Smooth muscle cell (in vitro differentiated cells): ENCODE measurements at regions not wholly inside any gene's neighbourhood (a gene's known extent, or its start where the extent isn't known, plus 50 kb on each side); places are given as distances from the start of the nearest gene placed in this dataset.

ENCODE experiments used
- DNase-seq: peaks from one replicate; lab custom pipeline; 2025; ENCODE audit not compliant: unreplicated experiment; lab: John Stamatoyannopoulos, UW
- H2AFZ ChIP-seq: fragments of 200-600 bp; sonication (generic); 2 replicates; pipeline ENCODE4 v1.6.0; 2016; ENCODE audit warnings: antibody characterized with exemption, low read depth, mild to moderate bottlenecking
- H3F3A ChIP-seq: fragments of 200-600 bp; sonication (generic); 2 replicates; pipeline ENCODE4 v1.6.0; 2017; ENCODE audit warnings: antibody characterized with exemption, low read depth
- H3K27ac ChIP-seq: fragments of 200-600 bp; sonication (generic); 2 replicates; pipeline ENCODE4 v1.5.1; 2016; ENCODE audit warnings: low read depth, mild to moderate bottlenecking
- H3K27me3 ChIP-seq: fragments of 200-600 bp; sonication (generic); 2 replicates; pipeline ENCODE4 v1.6.1; 2016; ENCODE audit warnings: low read depth, mild to moderate bottlenecking
- H3K36me3 ChIP-seq: fragments of 200-600 bp; sonication (generic); 2 replicates; pipeline ENCODE4 v1.5.1; 2016; ENCODE audit warnings: low read depth
- H3K4me1 ChIP-seq: fragments of 200-600 bp; sonication (generic); 2 replicates; pipeline ENCODE4 v1.5.1; 2016; ENCODE audit warnings: low read depth
- H3K4me2 ChIP-seq: fragments of 200-600 bp; sonication (generic); 2 replicates; pipeline ENCODE4 v1.6.0; 2016; ENCODE audit warnings: mild to moderate bottlenecking
- H3K4me3 ChIP-seq: fragments of 200-600 bp; sonication (generic); 2 replicates; pipeline ENCODE4 v1.5.1; 2016; ENCODE audit warnings: mild to moderate bottlenecking
- H3K79me2 ChIP-seq: fragments of 200-600 bp; sonication (generic); 2 replicates; pipeline ENCODE4 v1.6.0; 2016; ENCODE audit warnings: low read depth, mild to moderate bottlenecking
- H3K9ac ChIP-seq: fragments of 200-600 bp; sonication (generic); 2 replicates; pipeline ENCODE4 v1.6.0; 2016; ENCODE audit warnings: low read depth
- H3K9me3 ChIP-seq: fragments of 200-600 bp; sonication (generic); replicated peaks from 2 replicates; pipeline ENCODE4 v1.5.1; 2016; ENCODE audit warnings: low read depth
- H4K20me1 ChIP-seq: fragments of 200-600 bp; sonication (generic); 2 replicates; pipeline ENCODE4 v1.6.0; 2016; ENCODE audit warnings: low read depth
- CTCF ChIP-seq: fragments of 200-600 bp; sonication (generic); IDR thresholded peaks from 2 replicates; pipeline ENCODE4 v1.5.1; 2017; ENCODE audit warnings: borderline replicate concordance, mild to moderate bottlenecking, antibody characterized with exemption; ENCODE audit not compliant: insufficient read depth, poor library complexity, severe bottlenecking
- WGBS: methylation state at CpG from one replicate; pipeline ENCODE4 v1.1.7; 2016; ENCODE audit warnings: low lambda C conversion rate; 5-methylcytosine and 5-hydroxymethylcytosine counted together

GRCh38 chr20:7754102-7754501 is 186.2 kb downstream of the HAO1 start:
- Histone ChIP-seq H3K79me2 (no peaks in the 10 kb centered on the region), H3K27ac (no peak overlapping the region), H3K27me3 (no peaks in the 10 kb centered on the region), H2AFZ (no peak overlapping the region), H3K4me3 (no peak overlapping the region), H3K36me3 (no peaks in the 10 kb centered on the region), H3K4me2 (no peak overlapping the region), H3K9me3 (no peaks in the 10 kb centered on the region), H3K9ac (no peak overlapping the region), H4K20me1 (no peaks in the 10 kb centered on the region), H3F3A (no peaks in the 10 kb centered on the region), H3K4me1 (no peaks in the 10 kb centered on the region)
- 88% methylated on average over 1 of the region's 1 CpG for WGBS
- no peak for TF ChIP-seq CTCF
- DNase-seq = no peak

DNA sequence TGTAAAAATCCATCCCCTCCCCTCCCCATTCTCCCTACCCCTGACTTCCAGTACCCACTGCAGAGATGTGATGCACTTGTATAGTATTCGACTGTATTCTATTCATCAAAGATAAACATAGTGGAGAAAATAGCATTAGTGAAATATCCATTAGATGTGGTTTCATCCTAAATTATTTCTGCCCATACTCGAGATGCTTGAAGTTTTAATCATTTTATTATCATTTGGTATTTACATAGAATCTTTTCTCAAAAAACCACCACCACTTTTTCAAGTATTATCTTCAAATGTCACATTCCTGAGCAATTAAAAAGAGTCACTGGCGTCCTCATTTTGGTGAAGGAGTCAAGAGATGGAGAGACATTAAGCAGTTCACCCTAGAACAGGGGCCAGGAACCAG is 181.9 kb downstream of the HAO1 start:
- no peaks in the 10 kb centered on the region for H3F3A ChIP-seq
- no peak overlapping the region for H3K9ac ChIP-seq
- no peak overlapping the region for H2AFZ ChIP-seq
- no peak overlapping the region for H3K4me3 ChIP-seq
- no peaks in the 10 kb centered on the region for H3K9me3 ChIP-seq
- 34% methylated on average over 3 of the region's 3 CpGs for WGBS
- H3K4me1 ChIP-seq = no peaks in the 10 kb centered on the region
- H3K4me2 ChIP-seq = no peak overlapping the region
- no peaks in the 10 kb centered on the region for H3K27me3 ChIP-seq
- H3K36me3 ChIP-seq = no peaks in the 10 kb centered on the region
- no peak overlapping the region for H3K27ac ChIP-seq
- no peaks in the 10 kb centered on the region for H3K79me2 ChIP-seq
- no peak for TF ChIP-seq CTCF
- no peak for DNase-seq
- no peaks in the 10 kb centered on the region for H4K20me1 ChIP-seq

DNA sequence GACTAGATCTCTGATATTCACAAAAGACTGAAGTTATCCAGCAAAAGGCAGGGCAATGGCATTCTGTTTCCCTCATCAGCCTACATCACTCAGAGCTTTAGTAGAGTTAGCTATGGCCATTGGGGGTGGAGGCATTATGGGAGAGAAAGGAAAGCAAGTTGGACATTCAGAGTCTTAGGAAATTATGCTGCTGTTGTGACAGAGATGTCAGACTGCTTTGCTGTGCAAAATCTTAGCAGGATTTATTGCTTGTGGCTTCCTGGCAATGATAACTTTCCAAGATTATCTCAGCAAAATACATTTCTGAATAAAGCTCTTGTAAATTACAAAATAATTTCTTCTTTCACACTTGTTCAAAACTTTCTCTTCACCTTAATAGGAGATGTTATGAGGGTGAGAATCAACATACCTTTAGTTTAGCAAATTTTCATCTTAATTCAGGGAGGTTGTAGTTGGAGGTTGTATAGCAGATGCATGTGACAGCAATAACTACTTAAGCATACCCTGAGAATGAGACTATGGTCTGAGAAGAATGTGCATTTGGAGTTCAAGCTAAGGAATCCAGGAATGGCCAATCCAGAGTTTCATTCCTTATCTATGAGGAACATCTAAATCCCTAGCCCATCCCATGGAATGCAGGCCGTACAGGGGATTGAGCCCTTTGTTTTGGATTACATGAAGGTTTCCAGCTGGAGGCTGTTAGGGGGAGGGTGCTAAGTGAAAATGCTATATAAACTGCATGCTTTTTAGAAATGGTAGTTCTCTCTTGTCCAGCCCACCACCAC is 179.8 kb downstream of the HAO1 start:
- no peaks in the 10 kb centered on the region for H3K27me3 ChIP-seq
- no peak for DNase-seq
- H3K4me1 ChIP-seq = no peaks in the 10 kb centered on the region
- H4K20me1 ChIP-seq = no peaks in the 10 kb centered on the region
- H2AFZ ChIP-seq = no peak overlapping the region
- no peak overlapping the region for H3K4me3 ChIP-seq
- H3K9me3 ChIP-seq = no peaks in the 10 kb centered on the region
- no peaks in the 10 kb centered on the region for H3K36me3 ChIP-seq
- no peaks in the 10 kb centered on the region for H3K79me2 ChIP-seq
- no peak for TF ChIP-seq CTCF
- H3F3A ChIP-seq = no peaks in the 10 kb centered on the region
- H3K27ac ChIP-seq = no peak overlapping the region
- H3K9ac ChIP-seq = no peak overlapping the region
- H3K4me2 ChIP-seq = no peak overlapping the region
- 16% methylated on average over 1 of the region's 1 CpG for WGBS

DNA sequence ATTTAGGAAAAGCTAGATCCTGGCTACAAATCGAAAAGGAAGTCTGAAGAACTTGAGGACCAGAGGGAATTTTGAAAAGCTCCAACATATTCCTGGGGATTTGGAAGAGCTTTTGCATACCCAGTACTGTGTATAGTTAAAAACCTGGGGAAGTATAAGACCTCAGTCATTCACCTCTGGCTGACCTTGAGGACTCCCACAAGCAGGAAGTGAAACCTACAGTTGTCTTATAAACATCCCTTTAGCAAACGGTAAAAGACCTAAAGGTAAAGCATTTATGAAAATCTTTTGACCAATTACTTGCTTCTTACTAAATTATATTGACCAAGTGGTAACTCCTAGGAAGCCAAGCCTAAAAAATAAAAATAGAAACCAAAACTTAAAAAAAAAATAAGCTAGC is 175.0 kb downstream of the HAO1 start:
- no peaks in the 10 kb centered on the region for H3K36me3 ChIP-seq
- no peaks in the 10 kb centered on the region for H3K79me2 ChIP-seq
- no peak for TF ChIP-seq CTCF
- WGBS = 74% methylated on average over 2 of the region's 2 CpGs
- H3F3A ChIP-seq = no peaks in the 10 kb centered on the region
- no peaks in the 10 kb centered on the region for H4K20me1 ChIP-seq
- no peaks in the 10 kb centered on the region for H3K9me3 ChIP-seq
- H3K4me3 ChIP-seq = no peak overlapping the region
- H3K4me2 ChIP-seq = no peak overlapping the region
- no peak overlapping the region for H3K27ac ChIP-seq
- no peak overlapping the region for H2AFZ ChIP-seq
- H3K4me1 ChIP-seq = no peaks in the 10 kb centered on the region
- DNase-seq = no peak
- no peaks in the 10 kb centered on the region for H3K27me3 ChIP-seq
- H3K9ac ChIP-seq = no peak overlapping the region
